GM23338 (cell line): ENCODE measurements at regions not wholly inside any gene's neighbourhood (a gene's known extent, or its start where the extent isn't known, plus 50 kb on each side); places are given as distances from the start of the nearest gene placed in this dataset.

Source experiments
- ATAC-seq: fragments of 200-7000 bp; cut with Tn5 transposase; 3 replicates; pipeline ENCODE4 v1.9.1; 2020
- DNase-seq: peaks from one replicate; pipeline ENCODE4 v3.0.0-alpha.2; 2015; ENCODE audit warnings: low spot score
- H2AFZ ChIP-seq: fragments of 200-600 bp; sonication (generic); 2 replicates; pipeline ENCODE4 v1.8.0; 2016; ENCODE audit warnings: antibody characterized with exemption, mild to moderate bottlenecking, moderate library complexity
- H3F3A ChIP-seq: fragments of 200-600 bp; sonication (generic); replicated peaks from 2 replicates; pipeline ENCODE4 v1.8.0; 2017; ENCODE audit warnings: antibody characterized with exemption, mixed run types, low read depth
- H3K27ac ChIP-seq: fragments of 200-600 bp; sonication (generic); 2 replicates; pipeline ENCODE4 v1.6.1; 2016; ENCODE audit warnings: low read depth
- H3K27me3 ChIP-seq: fragments of 200-600 bp; sonication (generic); 2 replicates; pipeline ENCODE4 v1.8.0; 2016; ENCODE audit warnings: mild to moderate bottlenecking, mixed run types, moderate library complexity; ENCODE audit not compliant: insufficient read depth
- H3K36me3 ChIP-seq: fragments of 200-600 bp; sonication (generic); 2 replicates; pipeline ENCODE4 v1.8.0; 2016; ENCODE audit warnings: mild to moderate bottlenecking; ENCODE audit not compliant: insufficient read depth
- H3K4me1 ChIP-seq: fragments of 200-600 bp; sonication (generic); 2 replicates; pipeline ENCODE4 v1.8.0; 2016; ENCODE audit warnings: mild to moderate bottlenecking, moderate library complexity; ENCODE audit not compliant: insufficient read depth
- H3K4me2 ChIP-seq: fragments of 200-600 bp; sonication (generic); 2 replicates; pipeline ENCODE4 v1.7.1; 2017; ENCODE audit warnings: mixed run types
- H3K4me3 ChIP-seq: fragments of 200-600 bp; sonication (generic); 2 replicates; pipeline ENCODE4 v1.6.1; 2016; ENCODE audit warnings: mixed run types
- H3K79me2 ChIP-seq: fragments of 200-600 bp; sonication (generic); replicated peaks from 2 replicates; pipeline ENCODE4 v1.8.0; 2017; ENCODE audit warnings: mild to moderate bottlenecking; ENCODE audit not compliant: insufficient read depth
- H3K9me2 ChIP-seq: fragments of 200-600 bp; sonication (generic); 2 replicates; pipeline ENCODE4 v1.8.0; 2017; ENCODE audit not compliant: insufficient read depth
- H4K20me1 ChIP-seq: fragments of 200-600 bp; sonication (generic); replicated peaks from 2 replicates; pipeline ENCODE4 v1.8.0; 2017; ENCODE audit warnings: mild to moderate bottlenecking; ENCODE audit not compliant: insufficient read depth
- H3K27ac Mint-ChIP-seq: 2 replicates; pipeline ENCODE4 v1.8.0; 2020; ENCODE audit warnings: inconsistent platforms, mild to moderate bottlenecking, moderate library complexity, mixed read lengths
- H3K27me3 Mint-ChIP-seq: 3 replicates; pipeline ENCODE4 v1.8.0; 2022; ENCODE audit warnings: low read depth, mild to moderate bottlenecking, moderate library complexity, mixed read lengths, inconsistent platforms; ENCODE audit not compliant: insufficient read depth, poor library complexity
- H3K36me3 Mint-ChIP-seq: 3 replicates; pipeline ENCODE4 v1.8.0; 2021; ENCODE audit warnings: low read depth, mild to moderate bottlenecking, inconsistent platforms, moderate library complexity, mixed read lengths
- H3K4me1 Mint-ChIP-seq: 3 replicates; pipeline ENCODE4 v1.8.0; 2020; ENCODE audit warnings: mild to moderate bottlenecking, inconsistent platforms, mixed read lengths
- H3K4me3 Mint-ChIP-seq: 3 replicates; pipeline ENCODE4 v1.8.0; 2021; ENCODE audit warnings: moderate library complexity, mild to moderate bottlenecking, inconsistent platforms, mixed read lengths
- H3K9me3 Mint-ChIP-seq: 3 replicates; pipeline ENCODE4 v1.8.0; 2020; ENCODE audit warnings: moderate library complexity, mild to moderate bottlenecking, inconsistent platforms, mixed read lengths
- CREB1 ChIP-seq: fragments of 250-450 bp; sonication (Bioruptor Pico); IDR thresholded peaks from 2 replicates; pipeline ENCODE4 v1.5.0; 2020; ENCODE audit warnings: low read depth, mild to moderate bottlenecking, moderate library complexity
- CTCF ChIP-seq, 2 experiments: fragments of 200-600 bp in 1 of 2; sonication (generic) in 1 of 2; conservative IDR thresholded peaks; 2 replicates each; pipeline versions ENCODE4 v1.5.1 to v1.6.1; 2016 to 2017; ENCODE audit warnings: antibody characterized with exemption in 2 of 2, low read depth in 2 of 2, mild to moderate bottlenecking in 2 of 2, moderate library complexity in 1 of 2
- EZH2 ChIP-seq: fragments of 200-600 bp; sonication (generic); IDR thresholded peaks from one replicate; pipeline ENCODE4 v1.8.0; 2017; ENCODE audit warnings: antibody characterized with exemption, mild to moderate bottlenecking, low read depth; ENCODE audit not compliant: unreplicated experiment
- EZH2phosphoT487 ChIP-seq: fragments of 200-600 bp; sonication (generic); IDR thresholded peaks from one replicate; pipeline ENCODE4 v1.8.1; 2018; ENCODE audit warnings: antibody characterized with exemption; ENCODE audit not compliant: unreplicated experiment
- JUNB ChIP-seq: IDR thresholded peaks from one replicate; pipeline ENCODE4 v1.6.1; 2016; ENCODE audit warnings: antibody characterized with exemption; ENCODE audit not compliant: unreplicated experiment
- POLR2AphosphoS5 ChIP-seq: IDR thresholded peaks from 2 replicates; pipeline ENCODE4 v1.6.1; 2016; ENCODE audit warnings: antibody characterized with exemption, low read depth
- REST ChIP-seq: IDR thresholded peaks from one replicate; pipeline ENCODE4 v1.6.1; 2018; ENCODE audit warnings: antibody characterized with exemption; ENCODE audit not compliant: unreplicated experiment
- STAT1 ChIP-seq: IDR thresholded peaks from one replicate; pipeline ENCODE4 v1.6.1; 2016; ENCODE audit warnings: antibody characterized with exemption; ENCODE audit not compliant: unreplicated experiment
- ZNF114 ChIP-seq: fragments of 250-450 bp; sonication (Bioruptor Pico); IDR thresholded peaks from 2 replicates; pipeline ENCODE4 v1.5.0; 2020; ENCODE audit warnings: mild to moderate bottlenecking, moderate library complexity
- ZNF331 ChIP-seq: fragments of 250-450 bp; sonication (Bioruptor Pico); IDR thresholded peaks from 2 replicates; pipeline ENCODE4 v1.5.0; 2020; ENCODE audit warnings: low read depth, mild to moderate bottlenecking, moderate library complexity
- TF ChIP-seq, protein P1 (sequence below): fragments of 250-450 bp; sonication (Bioruptor Pico); IDR thresholded peaks from 2 replicates; pipeline ENCODE4 v1.5.0; 2020; ENCODE audit warnings: mild to moderate bottlenecking, moderate library complexity
- TF ChIP-seq, protein P2 (sequence below): IDR thresholded peaks from 2 replicates; pipeline ENCODE4 v1.6.1; 2016; ENCODE audit warnings: antibody characterized with exemption

GRCh38 chr15:70580958-70581357 is 182.4 kb downstream of the UACA start:
- no peaks in the 10 kb centered on the region for H3K9me3 Mint-ChIP-seq
- H3K36me3 Mint-ChIP-seq, result no peaks in the 10 kb centered on the region
- no peak overlapping the region for H3K27ac ChIP-seq

More at GRCh38 chr15:70580958-70581357, 182.4 kb downstream of the UACA start:
- Histone ChIP-seq H3K9me2 (no peaks in the 10 kb centered on the region), H3K27me3 (peaks cover 14% of the 10 kb centered on the region), H3K4me3 (no peak overlapping the region), H3F3A (no peaks in the 10 kb centered on the region), H3K79me2 (no peaks in the 10 kb centered on the region), H3K36me3 (no peaks in the 10 kb centered on the region), H4K20me1 (0 out of 2 replicates have a peak, but pooled peaks cover 3% of the 10 kb centered on the region), H3K4me1 (peaks cover 9% of the 10 kb centered on the region), H3K4me2 (no peak overlapping the region), H2AFZ (no peak overlapping the region)
- TF ChIP-seq, protein P1, sequence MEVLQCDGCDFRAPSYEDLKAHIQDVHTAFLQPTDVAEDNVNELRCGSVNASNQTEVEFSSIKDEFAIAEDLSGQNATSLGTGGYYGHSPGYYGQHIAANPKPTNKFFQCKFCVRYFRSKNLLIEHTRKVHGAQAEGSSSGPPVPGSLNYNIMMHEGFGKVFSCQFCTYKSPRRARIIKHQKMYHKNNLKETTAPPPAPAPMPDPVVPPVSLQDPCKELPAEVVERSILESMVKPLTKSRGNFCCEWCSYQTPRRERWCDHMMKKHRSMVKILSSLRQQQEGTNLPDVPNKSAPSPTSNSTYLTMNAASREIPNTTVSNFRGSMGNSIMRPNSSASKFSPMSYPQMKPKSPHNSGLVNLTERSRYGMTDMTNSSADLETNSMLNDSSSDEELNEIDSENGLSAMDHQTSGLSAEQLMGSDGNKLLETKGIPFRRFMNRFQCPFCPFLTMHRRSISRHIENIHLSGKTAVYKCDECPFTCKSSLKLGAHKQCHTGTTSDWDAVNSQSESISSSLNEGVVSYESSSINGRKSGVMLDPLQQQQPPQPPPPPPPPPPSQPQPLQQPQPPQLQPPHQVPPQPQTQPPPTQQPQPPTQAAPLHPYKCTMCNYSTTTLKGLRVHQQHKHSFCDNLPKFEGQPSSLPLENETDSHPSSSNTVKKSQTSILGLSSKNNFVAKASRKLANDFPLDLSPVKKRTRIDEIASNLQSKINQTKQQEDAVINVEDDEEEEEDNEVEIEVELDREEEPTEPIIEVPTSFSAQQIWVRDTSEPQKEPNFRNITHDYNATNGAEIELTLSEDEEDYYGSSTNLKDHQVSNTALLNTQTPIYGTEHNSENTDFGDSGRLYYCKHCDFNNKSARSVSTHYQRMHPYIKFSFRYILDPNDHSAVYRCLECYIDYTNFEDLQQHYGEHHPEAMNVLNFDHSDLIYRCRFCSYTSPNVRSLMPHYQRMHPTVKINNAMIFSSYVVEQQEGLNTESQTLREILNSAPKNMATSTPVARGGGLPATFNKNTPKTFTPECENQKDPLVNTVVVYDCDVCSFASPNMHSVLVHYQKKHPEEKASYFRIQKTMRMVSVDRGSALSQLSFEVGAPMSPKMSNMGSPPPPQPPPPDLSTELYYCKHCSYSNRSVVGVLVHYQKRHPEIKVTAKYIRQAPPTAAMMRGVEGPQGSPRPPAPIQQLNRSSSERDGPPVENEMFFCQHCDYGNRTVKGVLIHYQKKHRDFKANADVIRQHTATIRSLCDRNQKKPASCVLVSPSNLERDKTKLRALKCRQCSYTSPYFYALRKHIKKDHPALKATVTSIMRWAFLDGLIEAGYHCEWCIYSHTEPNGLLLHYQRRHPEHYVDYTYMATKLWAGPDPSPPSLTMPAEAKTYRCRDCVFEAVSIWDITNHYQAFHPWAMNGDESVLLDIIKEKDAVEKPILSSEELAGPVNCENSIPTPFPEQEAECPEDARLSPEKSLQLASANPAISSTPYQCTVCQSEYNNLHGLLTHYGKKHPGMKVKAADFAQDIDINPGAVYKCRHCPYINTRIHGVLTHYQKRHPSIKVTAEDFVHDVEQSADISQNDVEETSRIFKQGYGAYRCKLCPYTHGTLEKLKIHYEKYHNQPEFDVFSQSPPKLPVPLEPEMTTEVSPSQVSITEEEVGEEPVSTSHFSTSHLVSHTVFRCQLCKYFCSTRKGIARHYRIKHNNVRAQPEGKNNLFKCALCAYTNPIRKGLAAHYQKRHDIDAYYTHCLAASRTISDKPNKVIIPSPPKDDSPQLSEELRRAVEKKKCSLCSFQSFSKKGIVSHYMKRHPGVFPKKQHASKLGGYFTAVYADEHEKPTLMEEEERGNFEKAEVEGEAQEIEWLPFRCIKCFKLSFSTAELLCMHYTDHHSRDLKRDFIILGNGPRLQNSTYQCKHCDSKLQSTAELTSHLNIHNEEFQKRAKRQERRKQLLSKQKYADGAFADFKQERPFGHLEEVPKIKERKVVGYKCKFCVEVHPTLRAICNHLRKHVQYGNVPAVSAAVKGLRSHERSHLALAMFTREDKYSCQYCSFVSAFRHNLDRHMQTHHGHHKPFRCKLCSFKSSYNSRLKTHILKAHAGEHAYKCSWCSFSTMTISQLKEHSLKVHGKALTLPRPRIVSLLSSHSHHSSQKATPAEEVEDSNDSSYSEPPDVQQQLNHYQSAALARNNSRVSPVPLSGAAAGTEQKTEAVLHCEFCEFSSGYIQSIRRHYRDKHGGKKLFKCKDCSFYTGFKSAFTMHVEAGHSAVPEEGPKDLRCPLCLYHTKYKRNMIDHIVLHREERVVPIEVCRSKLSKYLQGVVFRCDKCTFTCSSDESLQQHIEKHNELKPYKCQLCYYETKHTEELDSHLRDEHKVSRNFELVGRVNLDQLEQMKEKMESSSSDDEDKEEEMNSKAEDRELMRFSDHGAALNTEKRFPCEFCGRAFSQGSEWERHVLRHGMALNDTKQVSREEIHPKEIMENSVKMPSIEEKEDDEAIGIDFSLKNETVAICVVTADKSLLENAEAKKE (CRISPR knock-in tag), result no peak
- TF ChIP-seq ZNF331 (CRISPR knock-in tag) (no peak), POLR2AphosphoS5 (no peak), ZNF114 (CRISPR knock-in tag) (no peak), EZH2phosphoT487 (no peak), STAT1 (no peak), EZH2 (no peak), CTCF (conservative IDR thresholded peaks at IDR 0.05; ENCODE audit: low read depth in 2 of 2) (no peak), CREB1 (CRISPR knock-in tag) (no peak), JUNB (no peak), REST (no peak)
- TF ChIP-seq, protein P2, sequence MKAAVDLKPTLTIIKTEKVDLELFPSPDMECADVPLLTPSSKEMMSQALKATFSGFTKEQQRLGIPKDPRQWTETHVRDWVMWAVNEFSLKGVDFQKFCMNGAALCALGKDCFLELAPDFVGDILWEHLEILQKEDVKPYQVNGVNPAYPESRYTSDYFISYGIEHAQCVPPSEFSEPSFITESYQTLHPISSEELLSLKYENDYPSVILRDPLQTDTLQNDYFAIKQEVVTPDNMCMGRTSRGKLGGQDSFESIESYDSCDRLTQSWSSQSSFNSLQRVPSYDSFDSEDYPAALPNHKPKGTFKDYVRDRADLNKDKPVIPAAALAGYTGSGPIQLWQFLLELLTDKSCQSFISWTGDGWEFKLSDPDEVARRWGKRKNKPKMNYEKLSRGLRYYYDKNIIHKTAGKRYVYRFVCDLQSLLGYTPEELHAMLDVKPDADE, result no peak
- ATAC-seq (no peak), DNase-seq (no peak)
- no peak overlapping the region for H3K27ac Mint-ChIP-seq
- no peak overlapping the region for H3K4me3 Mint-ChIP-seq
- peaks cover 15% of the 10 kb centered on the region for H3K27me3 Mint-ChIP-seq
- H3K4me1 Mint-ChIP-seq, result peaks cover 11% of the 10 kb centered on the region
